ENCODE measurements at regions not wholly inside any gene's neighbourhood (a gene's known extent, or its start where the extent isn't known, plus 50 kb on each side); places are given as distances from the start of the nearest gene placed in this dataset.

DNA sequence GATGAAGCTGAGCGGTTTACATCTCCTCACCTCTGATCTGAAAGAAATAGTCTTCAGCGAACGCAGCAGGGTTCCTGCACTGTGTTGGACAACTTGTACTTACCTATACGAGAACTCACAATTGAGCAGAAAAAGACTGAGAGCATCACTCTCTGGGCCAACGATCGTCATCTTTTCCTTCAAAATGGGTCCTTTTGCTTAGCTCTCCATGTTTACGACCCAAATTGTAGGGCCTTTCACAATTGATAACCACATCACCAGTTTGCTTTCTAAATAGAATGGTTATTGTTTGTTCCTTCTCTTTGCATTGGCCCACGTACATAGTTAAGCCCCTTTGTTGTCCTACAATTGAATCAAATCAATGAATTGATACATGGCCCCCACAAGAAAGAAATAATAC lies 110.0 kb upstream of the DMRT1 start:
- TF ChIP-seq, protein P1, sequence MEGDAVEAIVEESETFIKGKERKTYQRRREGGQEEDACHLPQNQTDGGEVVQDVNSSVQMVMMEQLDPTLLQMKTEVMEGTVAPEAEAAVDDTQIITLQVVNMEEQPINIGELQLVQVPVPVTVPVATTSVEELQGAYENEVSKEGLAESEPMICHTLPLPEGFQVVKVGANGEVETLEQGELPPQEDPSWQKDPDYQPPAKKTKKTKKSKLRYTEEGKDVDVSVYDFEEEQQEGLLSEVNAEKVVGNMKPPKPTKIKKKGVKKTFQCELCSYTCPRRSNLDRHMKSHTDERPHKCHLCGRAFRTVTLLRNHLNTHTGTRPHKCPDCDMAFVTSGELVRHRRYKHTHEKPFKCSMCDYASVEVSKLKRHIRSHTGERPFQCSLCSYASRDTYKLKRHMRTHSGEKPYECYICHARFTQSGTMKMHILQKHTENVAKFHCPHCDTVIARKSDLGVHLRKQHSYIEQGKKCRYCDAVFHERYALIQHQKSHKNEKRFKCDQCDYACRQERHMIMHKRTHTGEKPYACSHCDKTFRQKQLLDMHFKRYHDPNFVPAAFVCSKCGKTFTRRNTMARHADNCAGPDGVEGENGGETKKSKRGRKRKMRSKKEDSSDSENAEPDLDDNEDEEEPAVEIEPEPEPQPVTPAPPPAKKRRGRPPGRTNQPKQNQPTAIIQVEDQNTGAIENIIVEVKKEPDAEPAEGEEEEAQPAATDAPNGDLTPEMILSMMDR (IDR thresholded peaks at IDR 0.05; ENCODE audit: low read depth, low read length), result no peak
- no peak for TF ChIP-seq EZH2phosphoT487 (IDR thresholded peaks at IDR 0.05; ENCODE audit: low read depth)

Measured in OCI-LY3 (cell line).